H9 (cell line): ENCODE measurements at regions not wholly inside any gene's neighbourhood (a gene's known extent, or its start where the extent isn't known, plus 50 kb on each side); places are given as distances from the start of the nearest gene placed in this dataset.
A peak's percentile ranks its signal among the peaks of the same experiment; 100 is the strongest.

Experiments
- DNase-seq: peaks from one replicate; pipeline ENCODE4 v3.0.0-alpha.2; 2017
- H2AFZ ChIP-seq: one replicate; pipeline ENCODE4 v1.6.1; 2013; ENCODE audit warnings: mild to moderate bottlenecking, low read length, control low read depth, moderate library complexity
- H2AK5ac ChIP-seq: 2 replicates; pipeline ENCODE4 v1.6.1; 2013; ENCODE audit warnings: low read length, control low read depth, mixed read lengths; ENCODE audit not compliant: insufficient read length
- H2BK120ac ChIP-seq: one replicate; pipeline ENCODE4 v1.6.1; 2013; ENCODE audit warnings: low read depth, mild to moderate bottlenecking, low read length, control low read depth, inconsistent platforms; ENCODE audit not compliant: poor library complexity, severe bottlenecking
- H2BK12ac ChIP-seq: 2 replicates; pipeline ENCODE4 v1.6.1; 2013; ENCODE audit warnings: low read length, control low read depth, mixed read lengths, low read depth; ENCODE audit not compliant: insufficient read length
- H2BK15ac ChIP-seq: 2 replicates; pipeline ENCODE4 v1.6.1; 2013; ENCODE audit warnings: low read depth, low read length, control low read depth
- H2BK20ac ChIP-seq: one replicate; pipeline ENCODE4 v1.6.1; 2013; ENCODE audit warnings: low read depth, mild to moderate bottlenecking, low read length, control low read depth, inconsistent platforms; ENCODE audit not compliant: poor library complexity, severe bottlenecking
- H2BK5ac ChIP-seq: 2 replicates; pipeline ENCODE4 v1.6.1; 2013; ENCODE audit warnings: low read length, control low read depth, mixed read lengths; ENCODE audit not compliant: insufficient read length
- H3K14ac ChIP-seq: 2 replicates; pipeline ENCODE4 v1.6.1; 2013; ENCODE audit warnings: low read length, control low read depth; ENCODE audit not compliant: insufficient read depth
- H3K18ac ChIP-seq: 2 replicates; pipeline ENCODE4 v1.6.1; 2013; ENCODE audit warnings: low read depth, mild to moderate bottlenecking, mixed read lengths, low read length, control low read depth; ENCODE audit not compliant: insufficient read length
- H3K23ac ChIP-seq: 2 replicates; pipeline ENCODE4 v1.6.1; 2013; ENCODE audit warnings: low read length, control low read depth, mixed read lengths, low read depth; ENCODE audit not compliant: insufficient read length
- H3K23me2 ChIP-seq: 2 replicates; pipeline ENCODE4 v1.6.1; 2013; ENCODE audit warnings: low read depth, mild to moderate bottlenecking, mixed read lengths, low read length, control low read depth; ENCODE audit not compliant: insufficient read length, poor library complexity, severe bottlenecking
- H3K27ac ChIP-seq: 2 replicates; pipeline ENCODE4 v1.5.1; 2013; ENCODE audit warnings: low read length, control low read depth, mixed read lengths, low read depth; ENCODE audit not compliant: insufficient read length
- H3K27me3 ChIP-seq: 2 replicates; pipeline ENCODE4 v1.6.1; 2013; ENCODE audit warnings: low read length, control low read depth, inconsistent platforms; ENCODE audit not compliant: insufficient read depth
- H3K4ac ChIP-seq: 2 replicates; pipeline ENCODE4 v1.6.1; 2013; ENCODE audit warnings: low read depth, mild to moderate bottlenecking, control low read depth, inconsistent platforms, low read length, moderate library complexity
- H3K4me1 ChIP-seq: 2 replicates; pipeline ENCODE4 v1.6.1; 2013; ENCODE audit warnings: low read length, control low read depth, inconsistent platforms; ENCODE audit not compliant: insufficient read depth
- H3K4me2 ChIP-seq: 2 replicates; pipeline ENCODE4 v1.6.1; 2013; ENCODE audit warnings: low read length, control low read depth, mixed read lengths; ENCODE audit not compliant: insufficient read length, insufficient read depth
- H3K56ac ChIP-seq: 2 replicates; pipeline ENCODE4 v1.6.1; 2013; ENCODE audit warnings: low read depth, mild to moderate bottlenecking, mixed read lengths, low read length, control low read depth; ENCODE audit not compliant: insufficient read length
- H3K79me1 ChIP-seq: 2 replicates; pipeline ENCODE4 v1.6.1; 2013; ENCODE audit warnings: low read depth, mild to moderate bottlenecking, moderate library complexity, low read length, control low read depth, inconsistent platforms; ENCODE audit not compliant: insufficient read depth, poor library complexity, severe bottlenecking
- H3K79me2 ChIP-seq: 2 replicates; pipeline ENCODE4 v1.6.1; 2013; ENCODE audit warnings: low read length, control low read depth, inconsistent platforms; ENCODE audit not compliant: insufficient read depth
- H3K9ac ChIP-seq: 2 replicates; pipeline ENCODE4 v1.6.1; 2013; ENCODE audit warnings: low read length, control low read depth, mixed read lengths; ENCODE audit not compliant: insufficient read length; ENCODE audit errors: extremely low read depth
- H3K9me3 ChIP-seq: one replicate; pipeline ENCODE4 v1.6.1; 2013; ENCODE audit warnings: low read depth, low read length, inconsistent platforms; ENCODE audit not compliant: control insufficient read depth
- H3T11ph ChIP-seq: one replicate; pipeline ENCODE4 v1.6.1; 2013; ENCODE audit warnings: mild to moderate bottlenecking, low read length, control low read depth, inconsistent platforms
- H4K20me1 ChIP-seq: one replicate; pipeline ENCODE4 v1.6.1; 2013; ENCODE audit not compliant: control insufficient read depth, insufficient read length, insufficient read depth
- H4K5ac ChIP-seq: 2 replicates; pipeline ENCODE4 v1.6.1; 2013; ENCODE audit warnings: low read depth, mild to moderate bottlenecking, mixed read lengths, low read length, control low read depth; ENCODE audit not compliant: insufficient read length
- H4K8ac ChIP-seq: replicated peaks from 2 replicates; pipeline ENCODE4 v1.6.1; 2013; ENCODE audit warnings: low read length, control low read depth, mixed read lengths, low read depth; ENCODE audit not compliant: insufficient read length
- H4K91ac ChIP-seq: 2 replicates; pipeline ENCODE4 v1.6.1; 2013; ENCODE audit warnings: low read depth, mild to moderate bottlenecking, moderate library complexity, mixed read lengths, low read length, control low read depth; ENCODE audit not compliant: insufficient read length
- H3K27ac Mint-ChIP-seq, 3 experiments: 2 replicates in 2 of 3; 3 replicates in 1 of 3; pipeline ENCODE4 v1.8.0; 2020 to 2021; ENCODE audit warnings: mixed read lengths in 3 of 3, mild to moderate bottlenecking in 1 of 3, moderate library complexity in 1 of 3
- H3K27me3 Mint-ChIP-seq: 2 replicates; pipeline ENCODE4 v1.8.0; 2021; ENCODE audit warnings: low read depth, mild to moderate bottlenecking, moderate library complexity, mixed read lengths
- H3K36me3 Mint-ChIP-seq, 3 experiments: 2 replicates in 2 of 3; 3 replicates in 1 of 3; pipeline ENCODE4 v1.8.0; 2020 to 2021; ENCODE audit warnings: low read depth in 3 of 3, mixed read lengths in 3 of 3; ENCODE audit not compliant: insufficient read depth in 1 of 3
- H3K4me1 Mint-ChIP-seq, 2 experiments: 2 replicates each; pipeline ENCODE4 v1.8.0; 2020; ENCODE audit warnings: mixed read lengths in 2 of 2
- H3K4me3 Mint-ChIP-seq, 2 experiments: 2 replicates in 1 of 2; 3 replicates in 1 of 2; pipeline ENCODE4 v1.8.0; 2020 to 2021; ENCODE audit warnings: mild to moderate bottlenecking in 2 of 2, mixed read lengths in 2 of 2, moderate library complexity in 1 of 2
- H3K9me3 Mint-ChIP-seq, 2 experiments: 2 replicates in 1 of 2; 3 replicates in 1 of 2; pipeline ENCODE4 v1.8.0; 2020; ENCODE audit warnings: mild to moderate bottlenecking in 2 of 2, mixed read lengths in 2 of 2, moderate library complexity in 1 of 2
- TF ChIP-seq, protein P1 (sequence below): fragments of 200-600 bp; sonication (generic); conservative IDR thresholded peaks from 3 replicates; pipeline ENCODE4 v1.8.0; 2021; ENCODE audit warnings: antibody characterized with exemption, mild to moderate bottlenecking

DNA sequence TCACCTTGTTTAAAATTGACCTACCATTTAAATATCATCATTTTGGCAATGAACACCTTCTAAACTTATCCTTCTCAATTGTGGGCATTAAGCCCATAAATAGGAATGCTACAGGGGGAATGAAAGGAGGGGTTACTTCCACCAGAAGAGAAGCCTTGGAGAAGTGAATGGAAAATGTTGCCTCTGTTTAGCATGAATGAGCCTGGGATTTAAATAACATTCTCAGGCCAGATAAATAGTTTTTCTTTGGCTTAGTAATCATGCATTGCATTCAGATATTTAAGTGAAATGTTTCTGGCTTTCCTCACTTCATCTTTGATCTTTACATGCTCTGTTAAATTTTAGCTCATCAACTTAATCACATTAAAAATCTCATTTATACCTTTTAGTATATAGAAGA is 284.3 kb upstream of the FMN2 start:
- TF ChIP-seq, protein P1, sequence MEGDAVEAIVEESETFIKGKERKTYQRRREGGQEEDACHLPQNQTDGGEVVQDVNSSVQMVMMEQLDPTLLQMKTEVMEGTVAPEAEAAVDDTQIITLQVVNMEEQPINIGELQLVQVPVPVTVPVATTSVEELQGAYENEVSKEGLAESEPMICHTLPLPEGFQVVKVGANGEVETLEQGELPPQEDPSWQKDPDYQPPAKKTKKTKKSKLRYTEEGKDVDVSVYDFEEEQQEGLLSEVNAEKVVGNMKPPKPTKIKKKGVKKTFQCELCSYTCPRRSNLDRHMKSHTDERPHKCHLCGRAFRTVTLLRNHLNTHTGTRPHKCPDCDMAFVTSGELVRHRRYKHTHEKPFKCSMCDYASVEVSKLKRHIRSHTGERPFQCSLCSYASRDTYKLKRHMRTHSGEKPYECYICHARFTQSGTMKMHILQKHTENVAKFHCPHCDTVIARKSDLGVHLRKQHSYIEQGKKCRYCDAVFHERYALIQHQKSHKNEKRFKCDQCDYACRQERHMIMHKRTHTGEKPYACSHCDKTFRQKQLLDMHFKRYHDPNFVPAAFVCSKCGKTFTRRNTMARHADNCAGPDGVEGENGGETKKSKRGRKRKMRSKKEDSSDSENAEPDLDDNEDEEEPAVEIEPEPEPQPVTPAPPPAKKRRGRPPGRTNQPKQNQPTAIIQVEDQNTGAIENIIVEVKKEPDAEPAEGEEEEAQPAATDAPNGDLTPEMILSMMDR, result no peak
- H3K9ac ChIP-seq, result no peak overlapping the region
- no peak overlapping the region for H2BK20ac ChIP-seq
- no peaks in the 10 kb centered on the region for H4K20me1 ChIP-seq
- Mint-ChIP-seq H3K4me3 (no peak overlapping the region), H3K9me3 (peaks cover 0 to 7% of the 10 kb centered on the region in 2 experiments; a peak in 1 of 5 replicates), H3K27me3 (no peaks in the 10 kb centered on the region), H3K36me3 (peaks cover 0 to 6% (median 0%) of the 10 kb centered on the region in 3 experiments; a peak in 2 of 7 replicates), H3K4me1 (peaks cover 41 to 49% of the 10 kb centered on the region in 2 experiments), H3K27ac (peak overlapping the region in 1 of 3 experiments; percentile 67; a peak in 3 of 7 replicates)
- H3K9me3 ChIP-seq, result no peaks in the 10 kb centered on the region
- H2BK15ac ChIP-seq, result no peak overlapping the region
- H2AFZ ChIP-seq, result no peak overlapping the region
- H4K91ac ChIP-seq, result no peak overlapping the region
- H2BK5ac ChIP-seq, result no peak overlapping the region
- no peaks in the 10 kb centered on the region for H3K79me2 ChIP-seq
- no peak overlapping the region for H3K14ac ChIP-seq
- H2BK12ac ChIP-seq, result no peak overlapping the region
- H2AK5ac ChIP-seq, result no peak overlapping the region
- H3K23me2 ChIP-seq, result no peaks in the 10 kb centered on the region
- H3K23ac ChIP-seq, result no peak overlapping the region
- H3K18ac ChIP-seq, result no peak overlapping the region
- no peak overlapping the region for H3K56ac ChIP-seq
- DNase-seq, result no peak
- H3K4ac ChIP-seq, result no peak overlapping the region
- H3T11ph ChIP-seq, result no peak overlapping the region
- no peaks in the 10 kb centered on the region for H3K27me3 ChIP-seq
- H4K5ac ChIP-seq, result no peak overlapping the region
- no peak overlapping the region for H3K4me2 ChIP-seq
- no peak overlapping the region for H2BK120ac ChIP-seq
- H3K79me1 ChIP-seq, result no peaks in the 10 kb centered on the region
- no peak overlapping the region for H3K27ac ChIP-seq
- H4K8ac ChIP-seq, result no peak overlapping the region
- peaks cover 9% of the 10 kb centered on the region; the same call in 1 of the 2 replicates for H3K4me1 ChIP-seq
